ENCODE measurements at regions not wholly inside any gene's neighbourhood (a gene's known extent, or its start where the extent isn't known, plus 50 kb on each side); places are given as distances from the start of the nearest gene placed in this dataset.

DNA sequence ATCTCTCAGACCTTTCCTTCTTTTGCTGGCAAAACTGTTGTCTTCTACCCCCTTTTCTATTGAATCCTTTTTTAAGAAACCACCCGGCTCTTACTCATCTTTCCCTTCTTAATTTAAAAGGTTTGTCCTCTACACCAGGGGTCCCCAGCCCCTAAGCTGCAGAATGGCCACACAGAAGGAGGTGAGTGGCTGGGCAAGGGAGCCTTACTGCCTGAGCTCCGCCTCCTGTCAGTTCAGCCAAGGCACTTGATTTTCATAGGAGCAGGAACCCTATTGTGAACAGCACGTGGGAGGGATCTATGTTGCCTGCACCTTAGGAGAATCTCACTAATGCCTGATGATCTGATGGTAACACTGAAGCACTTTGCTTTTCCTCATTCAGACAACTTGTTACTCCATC lies 726.3 kb upstream of the INTU start:
- no peak for TF ChIP-seq EZH2 (IDR thresholded peaks at IDR 0.05; ENCODE audit: borderline replicate concordance, control insufficient read depth, low read depth, low read length)
- TF ChIP-seq DPF2 (IDR thresholded peaks at IDR 0.05), result no peak
- TF ChIP-seq POLR2A (IDR thresholded peaks at IDR 0.05; ENCODE audit: low read depth, low read length), result no peak
- no peak for TF ChIP-seq CTCF (IDR thresholded peaks at IDR 0.05 in 2 of 3, conservative IDR thresholded peaks at IDR 0.05 in 1 of 3; ENCODE audit: control insufficient read depth in 2 of 3, extremely low read depth in 1 of 3, insufficient read depth in 1 of 3, low read depth in 3 of 3, low read length in 3 of 3)
